ENCODE measurements at regions not wholly inside any gene's neighbourhood (a gene's known extent, or its start where the extent isn't known, plus 50 kb on each side); places are given as distances from the start of the nearest gene placed in this dataset.

DNA sequence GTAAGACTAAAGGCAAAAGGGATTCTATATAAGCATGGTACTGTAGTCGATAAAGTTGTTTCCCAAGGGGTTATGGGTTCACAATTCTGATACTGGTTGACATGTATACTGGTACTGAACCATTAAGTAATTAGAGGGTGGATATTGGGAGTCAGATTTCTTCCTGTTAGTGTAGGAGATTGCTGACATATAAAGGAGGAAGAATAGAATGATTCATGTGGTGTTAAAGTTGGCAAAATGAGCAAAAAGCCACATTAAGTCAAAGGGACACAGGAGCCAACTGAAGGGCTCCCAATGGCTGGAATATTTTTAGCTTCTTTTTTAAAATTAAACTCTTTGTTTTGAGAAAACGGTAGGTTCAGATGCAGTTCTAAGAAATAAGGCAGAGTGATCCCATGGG, 126.3 kb upstream of the PRNP start:
- intact Hi-C loops (cut with micrococcal nuclease; ENCODE audit: unreplicated experiment), result no loop called here
- POLR2A ChIA-PET, result no interaction called here
- no peak for TF ChIP-seq CTCF (IDR thresholded peaks at IDR 0.05; ENCODE audit: insufficient read depth in 1 of 2, low read depth in 1 of 2, low read length in 1 of 2, severe bottlenecking in 1 of 2, unreplicated experiment in 1 of 2)

DNA sequence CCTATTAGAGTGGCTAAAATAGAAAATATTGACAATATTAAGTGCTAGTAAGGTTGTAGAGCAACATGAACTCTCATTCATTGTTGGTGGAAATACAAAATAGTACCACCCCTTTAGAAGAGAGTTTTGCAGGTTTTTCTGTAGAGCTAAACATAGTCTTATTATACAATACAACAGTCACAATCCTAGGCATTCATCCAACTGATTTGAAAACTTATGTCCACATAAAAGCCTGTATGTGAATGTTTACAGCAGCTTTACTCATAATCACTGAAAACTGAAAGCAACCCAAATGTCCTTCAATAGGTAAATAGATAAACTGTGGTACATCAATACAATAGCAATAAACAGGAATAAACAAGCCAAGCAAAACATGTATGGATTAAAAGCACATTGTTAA, 127.2 kb upstream of the PRNP start:
- POLR2A ChIA-PET, result no interaction called here
- no peak overlapping the region for H3K27ac Mint-ChIP-seq (ENCODE audit: unreplicated experiment)
- no peak for TF ChIP-seq CTCF (IDR thresholded peaks at IDR 0.05; ENCODE audit: insufficient read depth in 1 of 2, low read depth in 1 of 2, low read length in 1 of 2, severe bottlenecking in 1 of 2, unreplicated experiment in 1 of 2)
- no peaks in the 10 kb centered on the region for H3K4me1 Mint-ChIP-seq (ENCODE audit: low read depth, unreplicated experiment)
- H3K4me3 ChIP-seq (ENCODE audit: low read depth, low read length), result no peak overlapping the region
- H3K36me3 Mint-ChIP-seq (ENCODE audit: insufficient read depth, unreplicated experiment), result no peaks in the 10 kb centered on the region
- H3K36me3 ChIP-seq (ENCODE audit: control insufficient read depth, insufficient read depth, low read length), result no peaks in the 10 kb centered on the region
- CTCF ChIA-PET, result no interaction called here
- peaks cover 17% of the 10 kb centered on the region for H3K9me3 Mint-ChIP-seq (ENCODE audit: unreplicated experiment)
- intact Hi-C loops (cut with micrococcal nuclease; ENCODE audit: unreplicated experiment), result no loop called here
- DNase-seq, result no peak
- H3K27me3 Mint-ChIP-seq (ENCODE audit: insufficient read depth, unreplicated experiment), result peaks cover 2% of the 10 kb centered on the region
- no peaks in the 10 kb centered on the region for H3K9me3 ChIP-seq
- no peaks in the 10 kb centered on the region for H3K27me3 ChIP-seq (replicated peaks; ENCODE audit: control insufficient read depth, insufficient read depth, low read length)
- no peak overlapping the region for H3K4me3 Mint-ChIP-seq (ENCODE audit: unreplicated experiment)
- H3K4me1 ChIP-seq, result no peaks in the 10 kb centered on the region
- no TSS peak for BruUV-seq (replicated peaks)

More for the DNA sequence above, 126.3 kb upstream of the PRNP start:
- Histone ChIP-seq H3K4me1 (no peaks in the 10 kb centered on the region), H3K27me3 (replicated peaks; ENCODE audit: control insufficient read depth, insufficient read depth, low read length) (no peaks in the 10 kb centered on the region), H3K36me3 (ENCODE audit: control insufficient read depth, insufficient read depth, low read length) (no peaks in the 10 kb centered on the region), H3K9me3 (no peaks in the 10 kb centered on the region), H3K4me3 (ENCODE audit: low read depth, low read length) (no peak overlapping the region)
- no peaks in the 10 kb centered on the region for H3K36me3 Mint-ChIP-seq (ENCODE audit: insufficient read depth, unreplicated experiment)
- peaks cover 25% of the 10 kb centered on the region for H3K9me3 Mint-ChIP-seq (ENCODE audit: unreplicated experiment)
- CTCF ChIA-PET, result no interaction called here
- H3K4me3 Mint-ChIP-seq (ENCODE audit: unreplicated experiment), result no peak overlapping the region
- peaks cover 2% of the 10 kb centered on the region for H3K27me3 Mint-ChIP-seq (ENCODE audit: insufficient read depth, unreplicated experiment)
- BruUV-seq (replicated peaks), result no TSS peak
- H3K27ac Mint-ChIP-seq (ENCODE audit: unreplicated experiment), result no peak overlapping the region
- H3K4me1 Mint-ChIP-seq (ENCODE audit: low read depth, unreplicated experiment), result no peaks in the 10 kb centered on the region
- DNase-seq, result no peak

- Mint-ChIP-seq H3K27ac (ENCODE audit: unreplicated experiment) (no peak overlapping the region), H3K36me3 (ENCODE audit: insufficient read depth, unreplicated experiment) (no peaks in the 10 kb centered on the region), H3K9me3 (ENCODE audit: unreplicated experiment) (no peaks in the 10 kb centered on the region), H3K4me1 (ENCODE audit: low read depth, unreplicated experiment) (no peaks in the 10 kb centered on the region), H3K27me3 (ENCODE audit: insufficient read depth, unreplicated experiment) (peaks cover 2% of the 10 kb centered on the region), H3K4me3 (ENCODE audit: unreplicated experiment) (no peak overlapping the region)
- no peak for DNase-seq
- Histone ChIP-seq H3K36me3 (ENCODE audit: control insufficient read depth, insufficient read depth, low read length) (no peaks in the 10 kb centered on the region), H3K4me3 (ENCODE audit: low read depth, low read length) (no peak overlapping the region), H3K27me3 (replicated peaks; ENCODE audit: control insufficient read depth, insufficient read depth, low read length) (no peaks in the 10 kb centered on the region), H3K4me1 (no peaks in the 10 kb centered on the region), H3K9me3 (no peaks in the 10 kb centered on the region)
- POLR2A ChIA-PET, result no interaction called here
- CTCF ChIA-PET, result no interaction called here
- intact Hi-C loops (cut with micrococcal nuclease; ENCODE audit: unreplicated experiment), result no loop called here
- no peak for TF ChIP-seq CTCF (IDR thresholded peaks at IDR 0.05; ENCODE audit: insufficient read depth in 1 of 2, low read depth in 1 of 2, low read length in 1 of 2, severe bottlenecking in 1 of 2, unreplicated experiment in 1 of 2)
- no TSS peak for BruUV-seq (replicated peaks)
Measured at GRCh38 chr20:4556781-4557180, 129.5 kb upstream of the PRNP start.

All from Caco-2 (cell line).